ENCODE measurements at regions not wholly inside any gene's neighbourhood (a gene's known extent, or its start where the extent isn't known, plus 50 kb on each side); places are given as distances from the start of the nearest gene placed in this dataset.
"Not testable (repeated sequence)": the region's sequence is repeated elsewhere in the genome, so short reads cannot be mapped to it uniquely, and the experiment has no call there.

DNA sequence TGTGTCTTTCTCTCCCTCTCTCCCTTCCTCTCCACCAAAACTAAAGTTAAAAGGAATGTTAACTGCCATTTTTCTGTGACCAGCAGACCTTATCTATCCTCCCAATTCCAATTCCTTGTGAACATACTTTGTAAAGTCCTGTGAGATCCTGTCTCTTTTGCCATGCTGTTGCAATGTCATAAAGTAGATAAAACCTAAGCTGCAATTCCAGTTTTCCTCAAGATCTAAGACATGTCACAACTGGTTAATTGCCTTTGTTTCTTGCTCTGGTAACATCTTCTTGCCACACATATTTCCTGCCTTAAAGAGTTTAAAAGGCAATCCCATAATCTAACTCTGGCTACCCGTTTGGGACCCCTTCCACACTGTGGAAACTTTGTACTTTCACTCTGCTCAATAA, 188.7 kb downstream of the PYDC2 start:
- H3K9me3 ChIP-seq = no peaks in the 10 kb centered on the region
- intact Hi-C loops (cut with DNase I) = no loop called here
- TF ChIP-seq POLR2A (IDR thresholded peaks at IDR 0.05) = no peak
- TF ChIP-seq POLR2AphosphoS5 (IDR thresholded peaks at IDR 0.05; ENCODE audit: insufficient read depth in 1 of 2, low read depth in 1 of 2) = no peak
- TF ChIP-seq, protein P1, sequence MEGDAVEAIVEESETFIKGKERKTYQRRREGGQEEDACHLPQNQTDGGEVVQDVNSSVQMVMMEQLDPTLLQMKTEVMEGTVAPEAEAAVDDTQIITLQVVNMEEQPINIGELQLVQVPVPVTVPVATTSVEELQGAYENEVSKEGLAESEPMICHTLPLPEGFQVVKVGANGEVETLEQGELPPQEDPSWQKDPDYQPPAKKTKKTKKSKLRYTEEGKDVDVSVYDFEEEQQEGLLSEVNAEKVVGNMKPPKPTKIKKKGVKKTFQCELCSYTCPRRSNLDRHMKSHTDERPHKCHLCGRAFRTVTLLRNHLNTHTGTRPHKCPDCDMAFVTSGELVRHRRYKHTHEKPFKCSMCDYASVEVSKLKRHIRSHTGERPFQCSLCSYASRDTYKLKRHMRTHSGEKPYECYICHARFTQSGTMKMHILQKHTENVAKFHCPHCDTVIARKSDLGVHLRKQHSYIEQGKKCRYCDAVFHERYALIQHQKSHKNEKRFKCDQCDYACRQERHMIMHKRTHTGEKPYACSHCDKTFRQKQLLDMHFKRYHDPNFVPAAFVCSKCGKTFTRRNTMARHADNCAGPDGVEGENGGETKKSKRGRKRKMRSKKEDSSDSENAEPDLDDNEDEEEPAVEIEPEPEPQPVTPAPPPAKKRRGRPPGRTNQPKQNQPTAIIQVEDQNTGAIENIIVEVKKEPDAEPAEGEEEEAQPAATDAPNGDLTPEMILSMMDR (IDR thresholded peaks at IDR 0.05) = no peak
- no peaks in the 10 kb centered on the region for H3K4me1 ChIP-seq
- no peak for DNase-seq (ENCODE audit: extremely low spot score in 2 of 2)
- no peaks in the 10 kb centered on the region for H3K36me3 ChIP-seq
- no peaks in the 10 kb centered on the region for H3K27me3 ChIP-seq
- no peak overlapping the region for H3K4me3 ChIP-seq
- H3K27ac ChIP-seq = no peak overlapping the region

DNA sequence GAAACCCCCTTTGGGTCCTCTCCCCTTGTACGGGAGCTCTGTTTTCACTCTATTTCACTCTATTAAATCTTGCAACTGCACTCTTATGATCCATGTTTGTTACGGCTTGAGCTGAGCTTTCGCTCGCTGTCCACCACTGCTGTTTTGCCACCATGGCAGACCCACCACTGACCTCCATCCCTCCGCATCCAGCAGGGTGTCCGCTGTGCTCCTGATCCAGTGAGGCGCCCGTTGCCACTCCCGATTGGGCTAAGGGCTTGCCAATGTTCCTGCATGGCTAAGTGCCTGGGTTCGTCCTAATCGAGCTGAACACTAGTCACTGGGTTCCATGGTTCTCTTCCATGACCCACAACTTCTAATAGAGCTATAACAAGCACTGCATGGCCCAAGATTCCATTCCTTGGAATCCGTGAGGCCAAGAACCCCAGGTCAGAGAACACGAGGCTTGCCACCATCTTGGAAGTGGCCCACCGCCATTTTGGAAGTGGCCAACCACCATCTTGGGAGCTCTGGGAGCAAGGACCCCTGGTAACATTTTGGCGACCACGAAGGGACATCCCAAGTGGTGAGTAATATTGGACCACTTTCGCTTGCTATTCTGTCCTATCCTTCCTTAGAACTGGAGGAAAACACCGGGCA, 197.9 kb downstream of the PYDC2 start:
- H3K4me1 ChIP-seq; H3K36me3 ChIP-seq; H3K27ac ChIP-seq; H3K4me3 ChIP-seq; intact Hi-C loops (cut with DNase I); H3K9me3 ChIP-seq; H3K27me3 ChIP-seq; DNase-seq (ENCODE audit: extremely low spot score in 2 of 2): not testable (repeated sequence)

DNA sequence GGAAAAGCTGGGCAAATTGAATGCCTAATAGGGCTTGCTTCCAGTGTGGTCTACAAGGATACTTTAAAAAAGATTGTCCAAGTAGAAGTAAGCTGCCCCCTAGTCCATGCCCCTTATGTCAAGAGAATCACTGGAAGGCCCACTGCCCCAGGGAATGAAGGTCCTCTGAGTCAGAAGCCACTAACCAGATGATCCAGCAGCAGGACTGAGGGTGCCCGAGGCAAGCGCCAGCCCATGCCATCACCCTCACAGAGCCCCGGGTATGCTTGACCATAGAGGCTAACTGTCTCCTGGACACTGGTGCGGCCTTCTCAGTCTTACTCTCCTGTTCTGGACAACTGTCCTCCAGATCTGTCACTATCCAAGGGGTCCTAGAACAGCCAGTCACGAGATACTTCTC, 201.2 kb downstream of the PYDC2 start:
- H3K27ac ChIP-seq; H3K4me3 ChIP-seq; H3K36me3 ChIP-seq; DNase-seq (ENCODE audit: extremely low spot score in 2 of 2); H3K27me3 ChIP-seq; intact Hi-C loops (cut with DNase I); H3K4me1 ChIP-seq; H3K9me3 ChIP-seq: not testable (repeated sequence)

DNA sequence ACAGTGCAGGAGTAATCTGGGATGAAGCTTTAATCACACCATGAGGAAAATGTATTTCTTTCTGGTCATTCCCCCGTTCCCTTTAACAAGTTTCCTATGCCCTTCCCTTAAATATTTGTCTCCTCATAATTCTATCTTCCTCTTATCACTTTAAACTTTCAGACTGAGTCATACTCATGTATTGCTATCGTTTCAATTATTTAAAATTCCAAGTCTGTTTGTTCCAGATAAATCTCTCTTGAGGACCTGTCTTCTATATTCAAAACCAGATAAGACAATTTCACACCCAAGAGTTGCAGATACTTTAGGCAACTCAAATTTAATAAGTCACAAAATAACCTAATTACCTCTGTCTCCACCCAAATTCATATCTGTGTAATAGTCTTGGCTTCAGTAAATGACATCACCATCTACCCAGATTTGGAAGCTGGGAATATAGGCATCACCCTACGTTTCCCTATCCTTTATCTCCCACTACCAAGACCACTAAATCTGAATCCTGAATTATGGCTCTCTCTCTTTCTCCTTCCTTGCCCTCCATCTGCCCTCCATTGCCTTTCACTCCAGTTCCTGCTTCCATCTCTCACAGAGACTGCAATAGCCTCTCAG, 220.1 kb downstream of the PYDC2 start:
- no peaks in the 10 kb centered on the region for H3K27me3 ChIP-seq
- TF ChIP-seq POLR2AphosphoS5 (IDR thresholded peaks at IDR 0.05; ENCODE audit: insufficient read depth in 1 of 2, low read depth in 1 of 2) = no peak
- no peak for TF ChIP-seq POLR2A (IDR thresholded peaks at IDR 0.05)
- TF ChIP-seq, protein P1 (IDR thresholded peaks at IDR 0.05) = no peak
- intact Hi-C loops (cut with DNase I) = no loop called here
- H3K9me3 ChIP-seq = no peaks in the 10 kb centered on the region
- H3K27ac ChIP-seq = no peak overlapping the region
- DNase-seq (ENCODE audit: extremely low spot score in 2 of 2) = no peak
- H3K36me3 ChIP-seq = no peaks in the 10 kb centered on the region
- no peaks in the 10 kb centered on the region for H3K4me1 ChIP-seq
- no peak overlapping the region for H3K4me3 ChIP-seq

DNA sequence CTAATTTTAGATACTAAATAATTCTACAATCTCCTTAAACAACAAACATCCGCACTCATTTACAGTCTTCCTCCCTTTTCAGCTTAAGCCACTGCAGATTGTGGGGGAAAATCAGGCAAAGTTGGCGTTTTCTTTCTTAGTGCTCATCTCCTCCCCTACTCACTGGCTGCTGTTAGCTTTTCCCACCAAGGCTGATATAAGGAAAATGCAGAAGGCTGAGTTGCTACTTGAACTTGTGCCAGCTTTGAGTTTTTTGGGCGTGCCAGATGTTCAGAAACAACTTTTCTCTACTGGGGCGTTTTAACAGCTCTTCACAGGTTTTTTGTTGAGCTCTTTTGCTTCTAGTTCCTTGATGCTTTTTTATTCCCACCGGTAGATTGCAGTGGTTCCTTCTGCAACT, 222.0 kb downstream of the PYDC2 start:
- DNase-seq (ENCODE audit: extremely low spot score in 2 of 2) = no peak
- intact Hi-C loops (cut with DNase I) = no loop called here
- Histone ChIP-seq H3K27me3 (no peaks in the 10 kb centered on the region), H3K27ac (no peak overlapping the region), H3K4me3 (no peak overlapping the region), H3K4me1 (no peaks in the 10 kb centered on the region), H3K9me3 (no peaks in the 10 kb centered on the region), H3K36me3 (no peaks in the 10 kb centered on the region)
- no peak for TF ChIP-seq POLR2AphosphoS5 (IDR thresholded peaks at IDR 0.05; ENCODE audit: insufficient read depth in 1 of 2, low read depth in 1 of 2)
- TF ChIP-seq, protein P1 (IDR thresholded peaks at IDR 0.05) = no peak
- no peak for TF ChIP-seq POLR2A (IDR thresholded peaks at IDR 0.05)

DNA sequence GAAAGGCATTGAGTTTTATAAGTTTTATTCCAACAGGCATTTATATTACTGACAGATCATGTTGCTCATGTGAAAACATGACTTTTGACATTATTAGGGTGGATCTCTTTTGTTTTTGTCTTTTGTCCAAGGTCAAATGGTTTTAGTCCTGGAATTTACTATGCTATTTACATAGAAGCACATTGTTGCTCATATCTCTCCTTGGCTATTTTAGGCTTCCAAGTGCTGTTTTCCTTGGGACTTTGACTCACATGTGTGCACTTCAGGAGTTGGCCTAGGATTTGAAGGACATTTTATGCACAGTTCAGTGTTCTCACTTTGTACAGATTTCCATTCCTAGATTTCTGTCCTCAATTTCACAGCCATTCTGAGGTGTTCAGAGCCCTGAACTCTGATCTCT, 225.7 kb downstream of the PYDC2 start:
- H3K4me3 ChIP-seq = no peak overlapping the region
- H3K36me3 ChIP-seq = no peaks in the 10 kb centered on the region
- no peak for DNase-seq (ENCODE audit: extremely low spot score in 2 of 2)
- no peaks in the 10 kb centered on the region for H3K27me3 ChIP-seq
- intact Hi-C loops (cut with DNase I) = no loop called here
- no peaks in the 10 kb centered on the region for H3K4me1 ChIP-seq
- H3K27ac ChIP-seq = no peak overlapping the region
- H3K9me3 ChIP-seq = no peaks in the 10 kb centered on the region
- TF ChIP-seq POLR2A (IDR thresholded peaks at IDR 0.05) (no peak), POLR2AphosphoS5 (IDR thresholded peaks at IDR 0.05; ENCODE audit: insufficient read depth in 1 of 2, low read depth in 1 of 2) (no peak)
- TF ChIP-seq, protein P1 (IDR thresholded peaks at IDR 0.05) = no peak

Measured in vagina (tissue), 2 donors.